A204.1 (cell line): ENCODE measurements at regions not wholly inside any gene's neighbourhood (a gene's known extent, or its start where the extent isn't known, plus 50 kb on each side); places are given as distances from the start of the nearest gene placed in this dataset.

Experiments
- FAIRE-seq: peaks from 2 replicates; lab custom pipeline; 2012; peaks lifted over from hg19 to GRCh38; lab: Jason Lieb, UNC

GRCh38 chr1:163897412-163898155 lies 575.8 kb downstream of the NUF2 start:
- no peak for FAIRE-seq

- FAIRE-seq = no peak
Observed at GRCh38 chr1:163906283-163906682, 584.5 kb downstream of the NUF2 start.

DNA sequence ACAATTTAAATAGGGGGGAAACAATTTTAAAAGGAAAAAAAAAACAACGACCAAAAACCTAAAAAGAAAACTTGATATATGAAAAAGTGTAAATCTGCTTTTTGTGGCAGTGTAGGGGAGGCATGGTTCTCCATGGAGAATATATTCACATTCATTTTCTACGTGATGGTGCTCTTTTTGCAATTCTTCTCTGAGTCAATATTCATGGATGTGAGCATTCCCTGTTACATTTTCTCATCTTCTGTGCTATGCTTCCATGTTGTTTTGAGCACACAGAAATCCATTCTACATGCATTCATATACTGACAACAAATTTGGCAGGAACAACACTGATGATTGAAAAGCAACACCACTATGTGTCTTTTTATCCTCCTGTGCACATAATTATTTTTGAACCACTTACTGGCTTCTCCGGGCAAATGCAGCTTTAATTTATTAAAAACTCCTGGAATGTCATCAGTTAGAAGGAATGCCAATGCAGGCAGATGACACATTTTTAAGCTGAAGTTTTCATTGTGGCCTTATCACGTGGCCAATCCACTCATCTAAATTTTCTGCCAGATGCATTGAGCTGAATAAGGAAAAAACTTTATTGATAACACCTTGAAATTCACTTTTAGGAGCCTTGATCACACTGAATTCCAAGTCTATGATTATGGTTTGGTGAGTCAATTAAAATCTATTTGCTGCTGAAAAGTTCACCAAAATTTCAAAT lies 590.6 kb downstream of the NUF2 start:
- FAIRE-seq = no peak

DNA sequence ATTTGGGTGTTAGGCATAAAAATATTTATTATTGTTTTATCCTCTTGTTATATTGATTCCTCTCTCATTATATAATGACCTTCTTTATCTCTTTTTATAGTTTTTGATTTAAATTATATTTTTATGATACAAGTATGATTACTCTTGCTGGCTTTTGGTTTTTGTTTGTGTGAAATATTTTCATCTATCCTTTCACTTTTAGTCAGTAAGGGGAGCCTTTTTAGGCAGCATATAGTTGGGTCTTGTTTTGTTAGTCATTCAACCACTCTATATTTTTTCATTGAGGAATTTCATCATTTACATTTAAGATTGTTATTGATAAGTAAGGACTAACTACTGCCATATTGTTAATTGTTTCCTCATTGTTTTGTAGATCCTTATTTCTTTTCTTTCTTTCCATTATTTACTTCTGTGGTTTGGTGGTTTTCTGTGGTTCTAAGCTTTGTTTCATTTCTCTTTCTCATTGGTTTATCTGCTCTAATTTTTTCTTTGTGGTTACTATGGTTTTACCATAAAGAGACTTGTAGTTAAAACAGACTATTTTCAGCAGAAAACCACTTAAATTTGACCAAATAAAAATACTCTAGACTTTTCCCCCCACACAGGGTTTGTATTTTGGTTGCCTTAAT lies 593.1 kb downstream of the NUF2 start:
- peak; percentile 3 for FAIRE-seq

GRCh38 chr1:163922743-163923201 lies 601.0 kb downstream of the NUF2 start:
- FAIRE-seq = no peak

- FAIRE-seq = no peak
Observed at GRCh38 chr1:163924041-163924440, 602.3 kb downstream of the NUF2 start.

- no peak for FAIRE-seq
Observed at GRCh38 chr1:163927493-163927892, 605.7 kb downstream of the NUF2 start.

GRCh38 chr1:163928069-163928468 lies 606.3 kb downstream of the NUF2 start:
- no peak for FAIRE-seq

DNA sequence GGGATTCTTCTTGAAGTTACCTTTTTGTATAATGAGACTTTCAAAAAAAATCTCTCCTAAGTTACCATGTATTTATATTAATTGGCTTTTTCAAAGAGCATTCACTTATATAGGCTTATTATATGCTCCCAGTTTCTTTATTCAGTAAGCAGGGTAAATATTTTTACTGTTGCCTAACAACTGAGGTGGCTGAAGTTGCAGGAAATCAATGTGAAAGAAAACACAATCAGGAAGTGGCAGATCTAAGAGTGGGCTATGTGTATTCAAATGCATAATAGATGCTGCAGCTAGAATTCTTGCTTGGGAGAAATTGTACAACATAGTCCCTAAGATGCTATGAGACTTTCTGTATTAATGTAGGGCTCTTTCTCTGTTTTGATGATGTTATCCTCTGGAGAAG lies 606.9 kb downstream of the NUF2 start:
- FAIRE-seq = no peak

- FAIRE-seq = no peak
Observed at GRCh38 chr1:163932901-163933300, 611.1 kb downstream of the NUF2 start.

GRCh38 chr1:163933437-163933836 lies 611.7 kb downstream of the NUF2 start:
- no peak for FAIRE-seq

GRCh38 chr1:163935738-163936374 lies 614.1 kb downstream of the NUF2 start:
- no peak for FAIRE-seq

GRCh38 chr1:163959622-163960021 lies 599.4 kb upstream of the PBX1 start:
- FAIRE-seq = no peak

GRCh38 chr1:163970151-163970550 lies 588.8 kb upstream of the PBX1 start:
- FAIRE-seq = no peak

DNA sequence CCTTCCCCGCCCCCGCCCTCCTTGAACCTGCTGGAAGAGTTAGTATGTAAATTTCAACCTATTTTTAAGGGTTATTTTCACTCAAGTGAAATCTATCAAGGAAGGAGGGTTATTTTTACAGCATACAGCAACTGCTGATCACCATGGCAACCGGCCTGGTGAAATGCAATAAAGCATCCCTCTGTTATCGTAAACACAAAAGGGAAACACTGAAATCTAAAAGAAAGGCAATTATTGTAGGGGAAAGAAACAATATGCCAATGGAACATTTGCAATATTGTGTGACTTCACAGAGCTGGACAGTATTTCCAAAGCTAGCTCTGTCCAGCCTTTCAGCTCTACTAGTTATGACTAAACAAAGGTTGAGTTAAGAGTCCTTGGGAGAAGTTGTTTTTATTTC lies 588.3 kb upstream of the PBX1 start:
- no peak for FAIRE-seq

DNA sequence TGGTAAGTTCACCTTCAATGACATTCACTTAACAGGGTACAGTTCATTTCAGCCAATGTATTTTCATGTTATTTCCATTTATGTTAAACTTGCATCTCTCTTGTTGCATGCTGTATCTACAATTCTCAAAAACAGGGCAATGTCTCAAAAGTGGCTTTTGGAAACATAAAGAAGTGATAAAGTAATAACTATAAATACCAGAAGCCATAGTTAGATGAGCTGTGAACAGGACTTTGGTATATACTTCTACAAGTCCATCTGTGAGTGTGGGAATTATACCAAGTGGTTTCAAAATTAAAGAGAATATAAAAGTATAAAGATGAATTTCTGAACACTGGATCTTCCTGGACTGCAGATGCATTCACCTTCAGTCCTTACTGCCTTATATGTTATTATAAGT lies 585.4 kb upstream of the PBX1 start:
- no peak for FAIRE-seq

- FAIRE-seq = no peak
Observed at GRCh38 chr1:163974120-163974519, 584.9 kb upstream of the PBX1 start.

GRCh38 chr1:163980394-163980793 lies 578.6 kb upstream of the PBX1 start:
- FAIRE-seq = no peak

DNA sequence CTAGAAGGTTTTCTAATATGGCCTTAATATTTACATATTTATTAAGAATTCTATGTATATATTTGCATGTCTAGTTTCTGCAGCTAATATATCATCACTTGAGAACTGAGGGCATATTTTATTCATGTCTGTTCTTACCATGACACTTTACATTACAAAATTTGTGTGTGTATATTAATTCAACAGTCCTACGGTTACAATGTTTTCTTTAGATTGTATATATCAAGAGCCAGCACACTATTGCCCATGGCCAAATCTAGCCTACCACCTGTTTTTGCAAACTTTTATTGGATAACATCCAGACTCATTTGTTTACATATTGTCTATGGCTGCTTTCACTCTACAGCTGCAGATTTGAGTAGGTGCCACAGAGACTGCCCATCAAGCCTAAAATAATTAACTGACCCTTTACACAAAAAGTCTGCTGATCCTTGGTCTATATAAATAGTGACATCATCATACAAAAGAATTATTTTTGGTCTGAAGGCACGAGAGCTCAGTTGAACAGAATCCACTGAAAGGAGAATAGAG lies 577.4 kb upstream of the PBX1 start:
- FAIRE-seq = no peak

DNA sequence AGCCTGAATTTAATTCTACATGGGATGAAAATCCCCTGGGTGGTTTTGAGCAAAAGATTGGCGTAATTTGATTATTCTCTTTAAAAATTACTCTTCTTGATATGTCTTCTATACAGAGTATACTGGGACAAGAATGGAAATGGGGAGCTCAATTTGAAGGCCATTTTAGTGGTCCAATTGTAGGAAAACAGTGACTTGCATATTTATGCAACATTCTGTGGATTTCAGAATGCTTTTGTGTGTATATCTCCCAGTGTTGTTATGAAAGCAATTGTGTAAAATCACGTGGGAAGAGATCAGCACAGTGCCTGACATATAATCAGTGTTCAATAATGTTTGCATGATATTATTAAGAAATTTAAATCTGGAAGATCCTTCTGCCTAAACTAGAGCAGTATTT lies 575.9 kb upstream of the PBX1 start:
- no peak for FAIRE-seq

DNA sequence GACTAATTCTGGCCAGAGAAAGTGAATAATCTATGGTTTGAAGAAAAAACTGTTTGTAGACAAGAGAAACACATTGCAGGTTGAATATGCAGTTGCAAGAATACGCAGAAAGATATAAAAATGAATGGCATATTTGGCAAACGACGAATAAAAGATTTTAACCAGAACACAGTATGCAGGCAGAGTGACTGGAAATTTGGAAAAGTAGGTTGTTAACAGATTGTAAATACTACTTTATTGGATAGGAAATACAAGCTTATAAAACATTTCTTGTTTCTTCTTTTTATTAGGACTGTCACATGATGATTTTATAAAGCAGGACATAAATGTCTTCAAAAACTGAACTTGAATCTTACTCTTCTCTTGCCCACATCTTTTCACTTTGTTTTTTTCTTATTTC lies 573.3 kb upstream of the PBX1 start:
- FAIRE-seq = no peak

GRCh38 chr1:163999131-163999530 lies 559.9 kb upstream of the PBX1 start:
- no peak for FAIRE-seq

DNA sequence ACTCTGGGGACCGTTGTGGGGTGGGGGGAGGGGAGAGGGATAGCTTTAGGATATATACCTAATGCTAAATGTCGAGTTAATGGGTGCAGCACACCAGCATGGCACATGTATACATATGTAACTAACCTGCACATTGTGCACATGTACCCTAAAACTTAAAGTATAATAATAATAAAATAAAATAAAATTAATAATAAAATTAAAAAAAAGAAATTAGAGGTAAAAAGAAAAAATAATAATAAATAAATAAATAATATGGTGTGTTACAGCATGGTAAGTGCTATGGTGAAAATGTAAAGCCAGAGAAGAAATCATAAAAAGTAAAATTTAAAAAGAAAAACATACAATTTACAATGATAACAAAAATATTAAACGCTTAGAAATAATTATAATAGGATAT lies 552.8 kb upstream of the PBX1 start:
- peak; percentile 39 for FAIRE-seq
